Upper lobe of left lung (tissue), 4 donors: ENCODE measurements at regions not wholly inside any gene's neighbourhood (a gene's known extent, or its start where the extent isn't known, plus 50 kb on each side); places are given as distances from the start of the nearest gene placed in this dataset.

Source experiments
- CTCF ChIP-seq, 6 experiments: fragments of 450-650 bp in 4 of 6; fragments of 200-600 bp in 2 of 6; sonication (generic) in 2 of 6; IDR thresholded peaks; one replicate each; pipeline ENCODE4 v1.5.1; 2016 to 2019; ENCODE audit warnings: antibody characterized with exemption in 6 of 6
- EP300 ChIP-seq, 4 donors: sonication (generic); formaldehyde crosslinking; IDR thresholded peaks; one replicate each; pipeline ENCODE4 v1.5.1; 2017; ENCODE audit warnings: antibody characterized with exemption in 4 of 4, control low read depth in 2 of 4
- POLR2A ChIP-seq, 4 donors: fragments of 450-650 bp; IDR thresholded peaks; one replicate each; pipeline ENCODE4 v1.5.1; 2016 to 2017; ENCODE audit warnings: antibody characterized with exemption in 4 of 4, mild to moderate bottlenecking in 2 of 4
- POLR2AphosphoS5 ChIP-seq, 2 donors: sonication (generic); formaldehyde crosslinking; IDR thresholded peaks; one replicate each; pipeline ENCODE4 v1.5.1; 2017; ENCODE audit warnings: antibody characterized with exemption in 2 of 2

- no peak for TF ChIP-seq POLR2A (IDR thresholded peaks at IDR 0.05)
- no peak for TF ChIP-seq CTCF (IDR thresholded peaks at IDR 0.05)
- TF ChIP-seq EP300 (IDR thresholded peaks at IDR 0.05), result no peak
- TF ChIP-seq POLR2AphosphoS5 (IDR thresholded peaks at IDR 0.05), result no peak
Measured at GRCh38 chr3:43185274-43185982, 79.5 kb upstream of the POMGNT2 start.
